CD4-positive, alpha-beta T cell treated with Interleukin-15 for 4 hours (primary cell): ENCODE measurements at regions not wholly inside any gene's neighbourhood (a gene's known extent, or its start where the extent isn't known, plus 50 kb on each side); places are given as distances from the start of the nearest gene placed in this dataset.

Experiments used
- DNase-seq: peaks from one replicate; pipeline ENCODE4 v3.0.0-alpha.2; 2020; ENCODE audit warnings: low spot score

- DNase-seq: no peak
These were observed 163.1 kb downstream of the DICER1 start for GRCh38 chr14:94994245-94994644.

- DNase-seq: no peak
These were observed 165.3 kb downstream of the DICER1 start for GRCh38 chr14:94992046-94992445.

- DNase-seq: no peak
These were observed 167.4 kb downstream of the DICER1 start for GRCh38 chr14:94989946-94990345.

GRCh38 chr14:94989417-94989816, 167.9 kb downstream of the DICER1 start:
- DNase-seq: no peak

- DNase-seq: no peak
These were observed 169.9 kb downstream of the DICER1 start for GRCh38 chr14:94987409-94987808.

GRCh38 chr14:94979891-94980290, 177.4 kb downstream of the DICER1 start:
- DNase-seq: no peak

- no peak for DNase-seq
These were observed 180.3 kb downstream of the DICER1 start for GRCh38 chr14:94977016-94977415.

GRCh38 chr14:94975366-94975765, 182.0 kb downstream of the DICER1 start:
- DNase-seq: no peak

- DNase-seq: no peak
These were observed 182.4 kb downstream of the DICER1 start for GRCh38 chr14:94974893-94975292.

GRCh38 chr14:94974422-94974821, 182.9 kb downstream of the DICER1 start:
- no peak for DNase-seq

- no peak for DNase-seq
These were observed 185.6 kb downstream of the DICER1 start for GRCh38 chr14:94971750-94972149.

GRCh38 chr14:94970941-94971730, 186.2 kb downstream of the DICER1 start:
- DNase-seq: no peak

GRCh38 chr14:94969766-94970165, 187.6 kb downstream of the DICER1 start:
- DNase-seq: no peak

GRCh38 chr14:94966868-94967267, 190.5 kb downstream of the DICER1 start:
- no peak for DNase-seq

GRCh38 chr14:94966344-94966743, 191.0 kb downstream of the DICER1 start:
- DNase-seq: no peak

GRCh38 chr14:94965551-94966313, 191.6 kb downstream of the DICER1 start:
- DNase-seq: no peak

GRCh38 chr14:94964931-94965330, 192.4 kb downstream of the DICER1 start:
- DNase-seq: no peak

GRCh38 chr14:94964181-94964580, 193.1 kb downstream of the DICER1 start:
- DNase-seq: no peak

- no peak for DNase-seq
These were observed 193.1 kb upstream of the GSC start for GRCh38 chr14:94963051-94963450.

GRCh38 chr14:94962166-94962575, 192.3 kb upstream of the GSC start:
- DNase-seq: no peak

GRCh38 chr14:94961386-94962165, 191.7 kb upstream of the GSC start:
- DNase-seq: no peak

- no peak for DNase-seq
These were observed 190.5 kb upstream of the GSC start for GRCh38 chr14:94960285-94961001.
